GM21737 (cell line): ENCODE measurements at regions not wholly inside any gene's neighbourhood (a gene's known extent, or its start where the extent isn't known, plus 50 kb on each side); places are given as distances from the start of the nearest gene placed in this dataset.
"Not testable (repeated sequence)": the region's sequence is repeated elsewhere in the genome, so short reads cannot be mapped to it uniquely, and the experiment has no call there.

Source experiments
- ATAC-seq: cut with Tn5 transposase; IDR thresholded peaks from one replicate; pipeline ENCODE4 v1.9.1; 2021; ENCODE audit warnings: mild to moderate bottlenecking, moderate library complexity; ENCODE audit not compliant: unreplicated experiment

DNA sequence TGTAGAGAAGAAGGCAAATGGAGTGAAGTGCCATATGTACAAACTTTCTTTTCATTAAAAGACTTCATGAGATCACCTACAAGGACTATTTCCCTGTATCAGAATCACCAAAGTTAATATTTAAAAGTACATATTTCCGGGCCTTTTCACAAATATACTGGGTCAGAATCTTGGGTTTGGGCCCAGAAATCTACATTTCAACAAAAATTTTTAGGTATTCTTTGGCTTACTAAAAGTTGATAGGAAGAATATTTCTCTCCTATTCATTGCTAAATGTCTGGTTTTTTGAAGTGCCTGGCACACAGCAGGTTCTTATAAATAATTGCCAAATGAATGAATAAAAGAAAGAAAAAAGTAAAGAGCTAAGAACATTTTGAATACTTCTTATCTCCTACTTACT, 843.8 kb upstream of the ACVR2A start:
- ATAC-seq = no peak

DNA sequence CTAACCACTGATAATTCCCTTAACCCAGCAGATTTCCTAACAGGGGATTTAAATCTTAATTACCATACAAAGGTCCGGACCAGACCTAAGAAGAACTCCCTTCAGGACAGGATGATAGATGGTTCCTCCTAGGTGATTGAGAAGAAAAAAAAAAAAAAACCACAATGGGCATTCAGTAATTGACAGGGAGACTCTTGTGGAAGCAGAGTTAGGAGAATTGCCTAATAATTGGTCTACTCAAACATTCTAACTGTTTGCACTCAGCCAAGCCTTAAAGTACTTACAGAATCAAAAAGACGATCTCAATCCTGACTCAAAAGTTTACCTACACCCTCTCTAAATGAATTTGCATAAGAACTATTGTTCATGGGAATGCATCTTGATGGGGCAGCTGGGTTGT, 844.7 kb upstream of the ACVR2A start:
- ATAC-seq = not testable (repeated sequence)

GRCh38 chr2:146997945-146998344, 846.9 kb upstream of the ACVR2A start:
- no peak for ATAC-seq

- no peak for ATAC-seq
Observed at GRCh38 chr2:146997488-146997887, 847.3 kb upstream of the ACVR2A start.

DNA sequence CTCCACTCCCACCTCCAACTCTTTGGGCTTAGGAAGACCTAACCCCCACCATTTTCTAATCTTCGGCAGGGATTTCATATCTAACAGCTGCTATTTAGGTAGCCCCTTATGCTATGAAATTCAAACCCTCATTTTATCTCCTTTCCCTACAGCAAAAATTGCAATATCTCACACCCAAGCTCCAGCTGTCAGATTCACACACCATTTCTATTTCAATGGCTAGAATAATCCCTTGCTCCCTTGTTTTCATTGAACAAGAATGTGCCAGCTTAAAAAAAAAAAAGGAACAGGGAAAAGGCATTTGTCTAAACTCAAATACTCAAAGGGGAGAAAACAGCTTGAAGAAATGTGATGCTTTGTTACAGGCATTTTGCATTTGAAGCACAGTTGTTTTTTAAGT, 850.6 kb upstream of the ACVR2A start:
- ATAC-seq = no peak

DNA sequence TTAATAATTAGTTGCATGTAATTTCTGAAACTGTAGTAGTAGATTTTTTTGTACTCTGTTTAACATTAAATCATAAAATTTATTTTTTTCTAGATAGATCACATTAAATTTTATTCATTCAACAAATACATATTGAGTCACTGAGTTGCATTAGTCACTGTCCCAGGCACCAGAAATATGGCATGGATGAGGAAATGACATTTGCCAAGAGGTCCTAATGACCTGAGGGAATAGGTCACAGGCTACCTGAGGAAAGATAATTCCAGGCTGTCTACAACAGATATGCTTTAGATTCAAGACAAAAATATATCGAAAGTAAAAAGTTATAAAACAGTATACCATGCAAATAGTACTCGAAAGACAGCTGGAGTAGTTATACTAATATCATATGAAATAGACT, 852.4 kb upstream of the ACVR2A start:
- ATAC-seq = no peak

- no peak for ATAC-seq
Observed at GRCh38 chr2:146992057-146992456, 852.8 kb upstream of the ACVR2A start.

DNA sequence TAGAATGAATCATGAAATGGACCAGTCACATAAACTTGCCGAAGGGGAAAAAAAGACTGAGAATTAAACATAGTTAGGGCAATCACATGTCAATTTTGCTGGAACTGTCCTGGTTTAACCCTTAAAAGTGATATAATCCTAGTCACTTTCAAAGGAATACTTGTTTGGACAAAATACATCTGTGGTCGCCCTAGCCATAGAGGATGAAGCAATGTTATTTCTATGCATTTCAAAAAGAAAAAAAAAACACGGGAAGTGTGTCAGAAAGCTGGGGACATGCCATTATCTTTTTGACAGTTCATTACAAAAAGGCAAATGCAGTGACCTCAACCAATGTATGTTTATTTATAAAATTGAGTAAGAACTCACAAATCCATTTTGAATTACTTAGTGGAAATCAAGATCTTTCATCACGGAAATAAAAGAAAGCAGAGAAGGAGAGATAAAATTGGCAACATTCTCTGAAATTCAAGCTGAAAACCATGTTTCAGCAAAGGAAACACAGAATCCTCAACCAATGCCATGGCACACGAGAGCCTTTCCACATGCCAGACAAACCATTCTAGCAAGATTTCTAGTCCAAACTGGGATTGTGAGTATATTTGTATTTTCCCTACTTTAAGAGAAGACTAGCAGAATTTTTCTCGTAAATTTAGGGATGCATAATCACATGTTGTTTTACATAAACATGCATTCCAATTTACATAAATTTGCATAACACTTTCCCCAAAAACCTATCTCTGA, 854.3 kb upstream of the ACVR2A start:
- no peak for ATAC-seq

- ATAC-seq = no peak
Observed at GRCh38 chr2:146989741-146990140, 855.1 kb upstream of the ACVR2A start.

- ATAC-seq = no peak
Observed at GRCh38 chr2:146987996-146988395, 856.8 kb upstream of the ACVR2A start.

DNA sequence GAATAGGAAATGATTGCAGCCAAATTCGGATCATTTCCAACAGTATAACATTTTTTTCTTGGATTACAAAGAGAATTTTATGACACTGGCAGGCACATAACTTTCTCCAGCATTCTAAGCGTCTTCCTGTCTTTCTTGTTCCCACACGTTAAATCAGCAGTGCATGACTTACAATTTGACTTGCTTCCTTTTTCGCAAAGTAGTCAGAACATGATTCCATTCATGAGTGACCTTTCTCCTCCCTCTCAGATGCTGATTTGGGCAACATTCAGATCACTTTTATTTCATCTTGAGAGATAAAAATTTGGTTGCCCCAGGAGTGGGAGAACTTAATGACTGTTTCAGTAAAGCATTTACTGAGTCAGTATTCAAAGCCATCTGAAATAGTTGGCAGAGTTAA, 858.7 kb upstream of the ACVR2A start:
- ATAC-seq = peak; percentile 60

- ATAC-seq = no peak
Observed at GRCh38 chr2:146985753-146986152, 859.1 kb upstream of the ACVR2A start.

GRCh38 chr2:146984014-146984413, 860.8 kb upstream of the ACVR2A start:
- ATAC-seq = no peak

- ATAC-seq = no peak
Observed at GRCh38 chr2:146982393-146982846, 862.4 kb upstream of the ACVR2A start.

DNA sequence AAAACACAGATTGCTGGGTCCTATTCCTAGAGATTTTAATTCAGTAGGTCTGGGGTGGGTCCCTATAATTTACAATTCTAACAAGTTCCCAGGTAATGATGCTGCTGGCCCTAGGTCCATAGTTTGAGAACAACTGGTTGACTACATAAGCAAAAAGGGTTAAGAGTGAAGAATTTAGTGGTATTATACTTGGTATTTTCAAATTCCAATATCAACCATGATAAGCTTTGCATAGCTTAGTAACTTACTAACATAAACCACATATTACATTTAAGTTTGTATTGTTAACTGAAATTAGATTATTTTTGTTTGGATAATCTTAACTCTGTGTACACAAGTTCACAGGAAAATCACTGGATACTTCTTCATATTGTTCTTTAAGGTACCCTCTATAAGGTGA, 862.9 kb upstream of the ACVR2A start:
- ATAC-seq = no peak

- ATAC-seq = no peak
Observed at GRCh38 chr2:146979746-146980145, 865.1 kb upstream of the ACVR2A start.

DNA sequence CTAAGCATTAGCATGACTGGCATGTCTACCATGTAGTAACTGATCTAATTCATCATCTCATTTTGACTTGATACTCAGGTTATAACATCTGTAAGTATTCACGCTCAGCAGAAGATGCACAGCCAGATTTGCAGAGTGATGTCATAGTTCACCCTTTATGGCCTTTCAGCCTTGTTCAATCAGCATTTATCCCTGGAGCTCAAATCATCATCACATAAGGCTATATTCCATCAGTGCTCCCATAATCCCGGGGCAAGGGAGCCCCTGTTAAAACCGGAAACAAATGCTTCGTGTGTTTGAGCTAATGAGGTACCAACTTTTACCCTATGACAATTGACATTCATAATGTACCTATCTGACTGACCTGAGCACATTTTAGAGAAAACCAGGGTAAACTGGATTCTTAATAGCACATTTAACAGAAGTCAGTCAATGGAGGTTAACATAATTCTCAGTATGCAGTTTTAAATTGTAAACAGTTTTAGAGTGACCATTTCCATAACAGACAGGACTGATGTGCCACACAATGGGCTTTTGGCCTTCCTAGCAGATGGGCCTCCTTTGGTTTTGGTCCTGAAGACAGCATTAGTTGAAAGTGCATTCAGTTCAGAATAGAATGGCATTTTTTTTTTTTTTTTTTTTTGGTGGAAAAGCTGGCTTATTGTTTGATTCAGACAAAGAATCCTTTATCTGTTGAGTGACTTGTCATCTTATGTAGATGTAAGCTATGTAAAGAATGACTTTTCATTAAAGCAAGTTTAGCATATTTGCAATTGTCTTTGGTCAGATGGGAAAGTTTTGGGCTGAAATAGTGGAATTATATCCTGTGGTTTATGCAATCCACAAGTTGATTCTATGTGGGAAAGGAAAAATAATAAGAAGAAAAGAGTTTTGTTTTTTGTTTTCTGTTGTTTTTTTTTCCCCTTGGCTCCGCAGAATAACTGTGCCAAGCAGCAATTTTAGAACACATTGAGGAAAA, 866.0 kb upstream of the ACVR2A start:
- no peak for ATAC-seq

DNA sequence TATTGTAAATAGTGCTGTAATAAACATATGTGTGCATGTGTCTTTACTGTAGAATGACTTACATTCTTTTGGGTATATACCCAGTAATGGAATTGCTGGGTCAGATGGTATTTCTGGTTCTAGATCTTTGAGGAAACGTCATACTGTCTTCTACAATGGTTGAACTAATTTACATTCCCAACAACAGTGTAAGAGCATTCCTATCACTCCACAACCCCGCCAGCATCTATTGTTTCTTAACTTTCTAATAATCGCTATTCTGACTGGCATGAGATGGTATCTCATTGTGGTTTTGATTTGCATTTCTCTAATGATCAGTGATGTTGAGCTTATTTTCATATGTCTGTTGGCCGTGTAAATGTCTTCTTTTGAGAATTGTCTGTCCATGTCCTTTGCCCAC, 873.8 kb upstream of the ACVR2A start:
- ATAC-seq = not testable (repeated sequence)

GRCh38 chr2:146969703-146970102, 875.1 kb upstream of the ACVR2A start:
- ATAC-seq = not testable (repeated sequence)

GRCh38 chr2:146964494-146964893, 880.3 kb upstream of the ACVR2A start:
- ATAC-seq = no peak

- no peak for ATAC-seq
Observed at GRCh38 chr2:146954544-146954943, 890.3 kb upstream of the ACVR2A start.

GRCh38 chr2:146952696-146953095, 892.1 kb upstream of the ACVR2A start:
- no peak for ATAC-seq
